ENCODE measurements at regions not wholly inside any gene's neighbourhood (a gene's known extent, or its start where the extent isn't known, plus 50 kb on each side); places are given as distances from the start of the nearest gene placed in this dataset.

DNA sequence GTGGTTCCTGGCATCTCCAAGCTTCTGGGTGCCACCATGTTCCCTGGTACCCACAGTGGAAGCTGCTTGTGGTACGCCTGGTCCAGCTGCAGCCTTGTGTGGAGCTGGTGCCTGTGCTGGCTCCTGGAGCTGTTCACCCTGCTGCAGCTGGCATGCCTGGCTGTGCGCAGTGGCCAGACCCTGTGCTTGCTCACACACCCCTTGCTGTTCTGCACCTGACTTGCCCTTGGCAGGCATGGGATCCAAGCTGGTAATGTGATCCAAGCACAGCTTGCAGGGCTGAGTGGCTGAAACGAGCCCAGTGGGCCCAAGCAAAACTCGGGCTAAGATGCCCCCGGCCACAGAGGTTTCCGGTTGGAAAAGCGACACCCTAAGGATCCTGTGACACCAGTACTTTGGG lies 104.7 kb upstream of the CLMP start:
- H3K36me3 Mint-ChIP-seq (ENCODE audit: low read depth, unreplicated experiment) = no peaks in the 10 kb centered on the region
- no peak overlapping the region for H3K4me3 Mint-ChIP-seq (ENCODE audit: unreplicated experiment)
- no peak overlapping the region for H3K27ac Mint-ChIP-seq (ENCODE audit: unreplicated experiment)
- peaks cover 14% of the 10 kb centered on the region for H3K4me1 Mint-ChIP-seq (ENCODE audit: low read depth, unreplicated experiment)
- Histone ChIP-seq H3K27me3 (ENCODE audit: insufficient read depth, low read length) (peaks cover 4% of the 10 kb centered on the region), H2AFZ (ENCODE audit: low read depth, low read length) (no peak overlapping the region), H3K79me2 (ENCODE audit: insufficient read depth, low read length) (no peaks in the 10 kb centered on the region), H3K9me3 (ENCODE audit: insufficient read depth, low read depth, low read length) (no peaks in the 10 kb centered on the region), H3K9ac (ENCODE audit: low read length) (no peak overlapping the region), H3K4me2 (ENCODE audit: low read length) (no peak overlapping the region), H3K4me1 (ENCODE audit: insufficient read depth, low read length) (peaks cover 13% of the 10 kb centered on the region), H3K27ac (ENCODE audit: low read depth, low read length) (no peak overlapping the region), H3K4me3 (ENCODE audit: insufficient read depth, low read depth, low read length) (no peak overlapping the region), H4K20me1 (ENCODE audit: insufficient read depth, low read length) (no peaks in the 10 kb centered on the region), H3K36me3 (ENCODE audit: insufficient read depth, low read length) (no peaks in the 10 kb centered on the region)
- TF ChIP-seq, protein P1, sequence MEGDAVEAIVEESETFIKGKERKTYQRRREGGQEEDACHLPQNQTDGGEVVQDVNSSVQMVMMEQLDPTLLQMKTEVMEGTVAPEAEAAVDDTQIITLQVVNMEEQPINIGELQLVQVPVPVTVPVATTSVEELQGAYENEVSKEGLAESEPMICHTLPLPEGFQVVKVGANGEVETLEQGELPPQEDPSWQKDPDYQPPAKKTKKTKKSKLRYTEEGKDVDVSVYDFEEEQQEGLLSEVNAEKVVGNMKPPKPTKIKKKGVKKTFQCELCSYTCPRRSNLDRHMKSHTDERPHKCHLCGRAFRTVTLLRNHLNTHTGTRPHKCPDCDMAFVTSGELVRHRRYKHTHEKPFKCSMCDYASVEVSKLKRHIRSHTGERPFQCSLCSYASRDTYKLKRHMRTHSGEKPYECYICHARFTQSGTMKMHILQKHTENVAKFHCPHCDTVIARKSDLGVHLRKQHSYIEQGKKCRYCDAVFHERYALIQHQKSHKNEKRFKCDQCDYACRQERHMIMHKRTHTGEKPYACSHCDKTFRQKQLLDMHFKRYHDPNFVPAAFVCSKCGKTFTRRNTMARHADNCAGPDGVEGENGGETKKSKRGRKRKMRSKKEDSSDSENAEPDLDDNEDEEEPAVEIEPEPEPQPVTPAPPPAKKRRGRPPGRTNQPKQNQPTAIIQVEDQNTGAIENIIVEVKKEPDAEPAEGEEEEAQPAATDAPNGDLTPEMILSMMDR (IDR thresholded peaks at IDR 0.05; ENCODE audit: insufficient read depth, low read depth, low read length) = no peak
- no peak for TF ChIP-seq EZH2 (IDR thresholded peaks at IDR 0.05; ENCODE audit: insufficient read depth, low read length)
- H3K9me3 Mint-ChIP-seq (ENCODE audit: unreplicated experiment) = no peaks in the 10 kb centered on the region
- no peak for DNase-seq (ENCODE audit: low read depth)
- FAIRE-seq = no peak
- peaks cover 18% of the 10 kb centered on the region for H3K27me3 Mint-ChIP-seq (ENCODE audit: low read depth, unreplicated experiment)

DNA sequence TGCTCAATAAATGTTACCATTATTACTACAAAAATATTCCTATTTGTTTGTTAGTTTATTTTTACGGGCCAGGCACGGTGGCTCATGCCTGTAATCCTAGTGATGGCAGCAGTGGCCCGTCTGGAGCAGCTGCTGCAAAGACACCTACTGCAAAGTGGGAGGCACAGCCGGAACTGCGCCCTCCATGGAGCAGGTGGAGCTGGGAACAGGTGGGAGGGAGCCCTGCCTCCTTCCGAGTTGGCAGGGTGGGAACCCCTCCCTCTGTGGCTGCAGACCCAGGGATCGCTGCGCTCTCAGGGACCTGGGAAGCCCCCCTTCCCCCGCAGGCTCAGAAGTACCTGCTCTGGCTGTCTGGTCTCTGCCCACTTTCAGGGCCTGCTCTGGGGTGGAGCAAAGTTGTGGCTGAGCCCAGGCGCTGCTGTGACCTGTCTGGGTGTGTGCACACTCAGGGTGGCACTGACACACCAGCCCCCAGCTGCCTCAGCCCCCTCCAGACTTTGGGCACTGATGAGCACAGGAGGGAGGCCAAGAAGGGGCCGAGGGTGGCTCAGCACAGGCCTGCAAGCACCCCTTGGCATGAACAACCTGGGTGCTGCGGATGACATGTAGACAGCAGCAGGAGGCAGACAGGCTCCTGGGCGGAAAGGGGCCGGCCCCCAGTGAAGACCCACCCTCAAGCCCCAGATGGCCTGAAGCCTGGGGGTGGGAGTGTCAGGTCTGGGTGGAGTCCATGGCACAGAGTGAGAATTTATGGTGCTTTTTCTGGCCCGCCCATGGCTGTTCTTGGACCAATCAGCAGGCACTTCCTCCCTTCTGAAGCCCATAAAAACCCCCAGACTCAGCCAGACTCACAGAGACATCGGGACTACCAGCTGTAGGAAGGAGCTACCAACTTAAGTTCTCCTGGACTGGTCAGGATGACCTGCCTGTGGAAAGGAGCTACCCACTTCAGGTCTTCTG lies 103.7 kb upstream of the CLMP start:
- Histone ChIP-seq H2AFZ (ENCODE audit: low read depth, low read length) (no peak overlapping the region), H3K9me3 (ENCODE audit: insufficient read depth, low read depth, low read length) (no peaks in the 10 kb centered on the region), H4K20me1 (ENCODE audit: insufficient read depth, low read length) (no peaks in the 10 kb centered on the region), H3K27ac (ENCODE audit: low read depth, low read length) (no peak overlapping the region), H3K4me3 (ENCODE audit: insufficient read depth, low read depth, low read length) (no peak overlapping the region), H3K27me3 (ENCODE audit: insufficient read depth, low read length) (peaks cover 4% of the 10 kb centered on the region), H3K4me2 (ENCODE audit: low read length) (no peak overlapping the region), H3K4me1 (ENCODE audit: insufficient read depth, low read length) (peaks cover 13% of the 10 kb centered on the region), H3K79me2 (ENCODE audit: insufficient read depth, low read length) (no peaks in the 10 kb centered on the region), H3K36me3 (ENCODE audit: insufficient read depth, low read length) (no peaks in the 10 kb centered on the region), H3K9ac (ENCODE audit: low read length) (no peak overlapping the region)
- H3K4me3 Mint-ChIP-seq (ENCODE audit: unreplicated experiment) = no peak overlapping the region
- peaks cover 13% of the 10 kb centered on the region for H3K27me3 Mint-ChIP-seq (ENCODE audit: low read depth, unreplicated experiment)
- FAIRE-seq = no peak
- H3K9me3 Mint-ChIP-seq (ENCODE audit: unreplicated experiment) = no peaks in the 10 kb centered on the region
- peaks cover 14% of the 10 kb centered on the region for H3K4me1 Mint-ChIP-seq (ENCODE audit: low read depth, unreplicated experiment)
- no peak overlapping the region for H3K27ac Mint-ChIP-seq (ENCODE audit: unreplicated experiment)
- DNase-seq (ENCODE audit: low read depth) = no peak
- no peaks in the 10 kb centered on the region for H3K36me3 Mint-ChIP-seq (ENCODE audit: low read depth, unreplicated experiment)
- TF ChIP-seq, protein P1 (IDR thresholded peaks at IDR 0.05; ENCODE audit: insufficient read depth, low read depth, low read length) = no peak
- TF ChIP-seq EZH2 (IDR thresholded peaks at IDR 0.05; ENCODE audit: insufficient read depth, low read length) = no peak

DNA sequence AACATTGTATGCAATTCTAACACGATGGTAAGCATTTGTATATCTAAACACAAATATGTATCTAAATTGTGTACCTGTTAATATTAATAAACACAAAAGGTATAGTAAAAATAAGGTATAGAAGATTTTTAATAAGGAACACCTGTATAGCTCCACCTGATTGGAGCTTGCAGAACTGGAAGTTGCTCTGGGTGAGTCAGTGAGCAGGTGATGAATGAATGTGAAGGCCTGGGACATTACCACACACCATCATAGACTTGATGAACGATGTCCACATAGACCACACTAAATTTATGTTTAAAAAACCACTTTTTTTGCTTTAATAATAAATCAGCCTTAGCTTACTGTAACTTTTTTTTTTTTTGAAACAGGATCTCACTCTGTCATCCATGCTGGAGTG lies 97.6 kb upstream of the CLMP start:
- no peak overlapping the region for H3K4me3 Mint-ChIP-seq (ENCODE audit: unreplicated experiment)
- no peak for TF ChIP-seq EZH2 (IDR thresholded peaks at IDR 0.05; ENCODE audit: insufficient read depth, low read length)
- TF ChIP-seq, protein P1 (IDR thresholded peaks at IDR 0.05; ENCODE audit: insufficient read depth, low read depth, low read length) = no peak
- no peaks in the 10 kb centered on the region for H3K79me2 ChIP-seq (ENCODE audit: insufficient read depth, low read length)

More for the DNA sequence above, 97.6 kb upstream of the CLMP start:
- H3K27ac ChIP-seq (ENCODE audit: low read depth, low read length) = no peak overlapping the region
- no peak for FAIRE-seq
- no peaks in the 10 kb centered on the region for H3K4me1 ChIP-seq (ENCODE audit: insufficient read depth, low read length)
- no peaks in the 10 kb centered on the region for H4K20me1 ChIP-seq (ENCODE audit: insufficient read depth, low read length)
- H3K9me3 ChIP-seq (ENCODE audit: insufficient read depth, low read depth, low read length) = no peaks in the 10 kb centered on the region
- Mint-ChIP-seq H3K4me1 (ENCODE audit: low read depth, unreplicated experiment) (no peaks in the 10 kb centered on the region), H3K36me3 (ENCODE audit: low read depth, unreplicated experiment) (no peaks in the 10 kb centered on the region), H3K27ac (ENCODE audit: unreplicated experiment) (no peak overlapping the region), H3K27me3 (ENCODE audit: low read depth, unreplicated experiment) (peaks cover 9% of the 10 kb centered on the region), H3K9me3 (ENCODE audit: unreplicated experiment) (no peaks in the 10 kb centered on the region)
- peaks cover 4% of the 10 kb centered on the region for H3K27me3 ChIP-seq (ENCODE audit: insufficient read depth, low read length)
- H2AFZ ChIP-seq (ENCODE audit: low read depth, low read length) = no peak overlapping the region
- no peak overlapping the region for H3K4me3 ChIP-seq (ENCODE audit: insufficient read depth, low read depth, low read length)
- no peaks in the 10 kb centered on the region for H3K36me3 ChIP-seq (ENCODE audit: insufficient read depth, low read length)
- H3K4me2 ChIP-seq (ENCODE audit: low read length) = no peak overlapping the region
- no peak overlapping the region for H3K9ac ChIP-seq (ENCODE audit: low read length)
- no peak for DNase-seq (ENCODE audit: low read depth)

Data from astrocyte (in vitro differentiated cells and primary cell).